ENCODE measurements at regions not wholly inside any gene's neighbourhood (a gene's known extent, or its start where the extent isn't known, plus 50 kb on each side); places are given as distances from the start of the nearest gene placed in this dataset.

- no peak for DNase-seq (ENCODE audit: low read depth in 1 of 2, low spot score in 1 of 2)
Observed at GRCh38 chr12:24759155-24759554, 189.7 kb downstream of the BCAT1 start.

- DNase-seq (ENCODE audit: low read depth in 1 of 2, low spot score in 1 of 2) = no peak
Observed at GRCh38 chr12:24756479-24757024, 192.3 kb downstream of the BCAT1 start.

GRCh38 chr12:24754690-24755638, 193.9 kb downstream of the BCAT1 start:
- no peak for DNase-seq (ENCODE audit: low read depth in 1 of 2, low spot score in 1 of 2)

GRCh38 chr12:24752763-24753462, 196.0 kb downstream of the BCAT1 start:
- no peak for DNase-seq (ENCODE audit: low read depth in 1 of 2, low spot score in 1 of 2)

- no peak for DNase-seq (ENCODE audit: low read depth in 1 of 2, low spot score in 1 of 2)
Observed at GRCh38 chr12:24751181-24751580, 197.7 kb downstream of the BCAT1 start.

- DNase-seq (ENCODE audit: low read depth in 1 of 2, low spot score in 1 of 2) = no peak
Observed at GRCh38 chr12:24750263-24750662, 198.6 kb downstream of the BCAT1 start.

GRCh38 chr12:24749171-24749570, 199.7 kb downstream of the BCAT1 start:
- DNase-seq (ENCODE audit: low read depth in 1 of 2, low spot score in 1 of 2) = no peak

GRCh38 chr12:24748326-24748725, 200.6 kb downstream of the BCAT1 start:
- no peak for DNase-seq (ENCODE audit: low read depth in 1 of 2, low spot score in 1 of 2)

- DNase-seq (ENCODE audit: low read depth in 1 of 2, low spot score in 1 of 2) = no peak
Observed at GRCh38 chr12:24746864-24747263, 202.0 kb downstream of the BCAT1 start.

- no peak for DNase-seq (ENCODE audit: low read depth in 1 of 2, low spot score in 1 of 2)
Observed at GRCh38 chr12:24746006-24746671, 202.8 kb downstream of the BCAT1 start.

GRCh38 chr12:24743941-24744793, 204.7 kb downstream of the BCAT1 start:
- DNase-seq (ENCODE audit: low read depth in 1 of 2, low spot score in 1 of 2) = no peak

GRCh38 chr12:24742378-24742777, 206.5 kb downstream of the BCAT1 start:
- no peak for DNase-seq (ENCODE audit: low read depth in 1 of 2, low spot score in 1 of 2)

- DNase-seq (ENCODE audit: low read depth in 1 of 2, low spot score in 1 of 2) = no peak
Observed at GRCh38 chr12:24741216-24741615, 207.7 kb downstream of the BCAT1 start.

- no peak for DNase-seq (ENCODE audit: low read depth in 1 of 2, low spot score in 1 of 2)
Observed at GRCh38 chr12:24739106-24739779, 209.7 kb downstream of the BCAT1 start.

GRCh38 chr12:24738441-24738840, 210.5 kb downstream of the BCAT1 start:
- DNase-seq (ENCODE audit: low read depth in 1 of 2, low spot score in 1 of 2) = no peak

- no peak for DNase-seq (ENCODE audit: low read depth in 1 of 2, low spot score in 1 of 2)
Observed at GRCh38 chr12:24731596-24731995, 217.3 kb downstream of the BCAT1 start.

GRCh38 chr12:24730489-24730896, 218.4 kb downstream of the BCAT1 start:
- DNase-seq (ENCODE audit: low read depth in 1 of 2, low spot score in 1 of 2) = no peak

- no peak for DNase-seq (ENCODE audit: low read depth in 1 of 2, low spot score in 1 of 2)
Observed at GRCh38 chr12:24728826-24729225, 220.1 kb downstream of the BCAT1 start.

GRCh38 chr12:24728366-24728765, 220.5 kb downstream of the BCAT1 start:
- DNase-seq (ENCODE audit: low read depth in 1 of 2, low spot score in 1 of 2) = no peak

GRCh38 chr12:24725616-24726015, 223.3 kb downstream of the BCAT1 start:
- no peak for DNase-seq (ENCODE audit: low read depth in 1 of 2, low spot score in 1 of 2)

Measured in stimulated activated CD4-positive, alpha-beta T cell treated with anti-CD3 and anti-CD28 coated beads, Interleukin-15, amount 100 ng/mL, for 1 hour (primary cell).